HG03064 (cell line): ENCODE measurements at regions not wholly inside any gene's neighbourhood (a gene's known extent, or its start where the extent isn't known, plus 50 kb on each side); places are given as distances from the start of the nearest gene placed in this dataset.

Experiments used
- ATAC-seq: cut with Tn5 transposase; IDR thresholded peaks from one replicate; pipeline ENCODE4 v1.9.1; 2021; ENCODE audit warnings: low read depth; ENCODE audit not compliant: unreplicated experiment

DNA sequence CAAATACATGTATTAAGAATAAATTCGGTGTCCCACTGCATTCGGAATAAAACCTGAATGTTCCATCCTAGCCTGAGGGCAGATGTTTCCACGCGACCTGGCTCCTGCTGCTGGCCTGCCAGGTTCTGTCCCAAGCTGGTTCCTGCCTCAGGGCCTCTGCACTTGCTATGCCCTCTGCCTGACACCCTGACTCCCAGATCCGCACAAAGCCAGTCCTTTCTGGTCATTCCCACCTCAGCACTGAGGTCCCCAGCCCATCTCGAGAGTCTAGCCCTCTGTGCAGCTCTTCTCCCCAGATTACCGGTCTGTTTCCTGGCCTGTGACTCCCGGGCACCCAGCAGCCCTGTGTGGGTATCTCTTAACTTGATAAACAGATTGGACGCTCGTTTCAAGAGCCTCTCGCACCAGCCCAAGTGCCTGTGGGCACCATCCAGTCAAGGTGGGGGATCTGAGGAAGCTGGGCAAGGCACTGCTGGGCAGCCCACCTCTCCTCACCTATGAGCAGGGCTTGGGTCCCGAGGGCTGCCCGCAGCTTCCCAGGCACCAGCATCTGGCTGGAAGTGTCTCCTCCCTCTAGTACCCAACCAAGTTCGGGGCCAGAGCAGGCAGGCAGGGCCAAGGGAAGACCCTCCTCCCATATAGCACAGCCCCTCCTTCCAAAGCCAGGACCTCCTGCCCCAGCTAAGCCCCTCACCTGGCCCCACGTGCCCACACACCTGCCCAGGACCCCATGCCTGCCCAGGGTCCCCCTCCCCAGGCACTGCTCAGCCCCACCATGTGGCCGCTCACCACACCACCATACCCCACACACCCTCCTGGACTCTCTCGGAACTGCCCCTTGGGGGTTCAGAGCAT, 132.2 kb downstream of the NCOR2 start:
- ATAC-seq = no peak

DNA sequence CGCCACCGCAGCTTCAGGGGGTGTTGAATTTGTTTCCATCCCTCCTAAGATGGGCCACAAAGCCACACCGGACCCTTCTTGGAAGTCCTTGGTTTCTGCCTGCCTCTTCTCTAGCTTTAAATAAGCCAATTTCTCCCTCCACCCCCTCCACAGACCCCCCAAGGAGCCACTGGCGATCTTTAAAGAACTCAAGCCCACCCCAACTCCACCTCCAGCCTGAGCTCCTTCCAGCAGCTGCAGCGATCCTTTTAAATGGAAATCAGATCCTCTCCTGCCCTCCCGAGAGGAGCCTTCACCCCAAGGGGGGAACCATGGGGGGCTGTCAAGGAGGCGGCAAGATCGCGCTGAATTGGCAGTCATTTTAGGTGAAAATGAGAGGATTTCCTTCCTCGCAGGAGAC, 133.1 kb downstream of the NCOR2 start:
- no peak for ATAC-seq

DNA sequence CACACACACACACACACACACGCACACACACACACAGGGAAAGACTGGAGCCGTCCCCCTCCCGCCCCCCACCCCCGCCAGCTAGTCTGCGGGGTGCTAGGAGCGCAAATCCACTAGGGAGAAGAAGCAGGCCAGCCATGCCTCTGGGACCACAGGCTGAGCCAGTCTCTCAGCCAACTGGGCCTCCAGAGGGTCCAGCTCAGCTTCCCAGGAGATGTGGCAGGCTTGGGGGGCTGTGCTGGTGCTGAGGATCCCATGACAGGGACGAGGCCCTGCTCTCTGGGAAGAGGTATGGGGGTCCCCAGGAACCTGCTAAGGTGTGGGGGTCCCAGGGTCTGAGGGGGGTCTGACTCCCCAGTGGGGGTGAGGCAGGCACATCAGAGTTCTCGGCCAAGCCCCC, 133.5 kb downstream of the NCOR2 start:
- no peak for ATAC-seq

DNA sequence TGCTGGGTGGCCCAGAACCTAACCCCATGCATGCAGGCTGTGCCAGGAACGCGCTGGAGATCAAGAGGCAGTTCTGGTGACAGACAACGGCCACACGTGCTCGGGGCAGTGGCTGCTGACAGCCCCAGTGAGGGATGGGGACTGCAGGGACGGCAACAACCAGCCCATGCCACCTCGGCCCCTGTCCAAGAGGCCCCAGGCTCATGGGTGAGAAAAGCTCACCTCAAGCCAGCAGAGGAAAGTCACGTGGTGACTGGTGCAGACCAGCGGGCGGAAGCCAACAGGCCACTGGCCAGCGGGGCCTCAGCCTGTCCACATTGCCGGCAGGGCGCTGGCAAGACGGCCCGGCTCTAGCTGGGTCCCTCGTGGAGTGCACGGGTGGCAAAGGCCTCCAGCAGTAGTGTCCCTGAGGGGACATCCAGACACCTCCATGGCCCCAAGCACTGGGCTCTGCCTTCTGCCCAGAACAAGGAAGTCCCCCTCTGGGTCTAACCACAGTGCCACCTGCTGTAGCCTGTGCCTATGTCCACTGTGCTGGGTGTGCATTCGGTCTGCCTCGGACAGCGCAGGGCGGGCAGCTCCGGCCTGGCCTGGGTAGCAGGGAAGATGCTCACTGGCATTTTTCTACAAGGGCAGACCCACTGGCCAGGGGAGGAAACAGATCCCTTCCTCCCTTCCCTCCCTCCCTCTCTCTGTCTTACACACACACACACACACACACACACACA, 134.1 kb downstream of the NCOR2 start:
- ATAC-seq = no peak

DNA sequence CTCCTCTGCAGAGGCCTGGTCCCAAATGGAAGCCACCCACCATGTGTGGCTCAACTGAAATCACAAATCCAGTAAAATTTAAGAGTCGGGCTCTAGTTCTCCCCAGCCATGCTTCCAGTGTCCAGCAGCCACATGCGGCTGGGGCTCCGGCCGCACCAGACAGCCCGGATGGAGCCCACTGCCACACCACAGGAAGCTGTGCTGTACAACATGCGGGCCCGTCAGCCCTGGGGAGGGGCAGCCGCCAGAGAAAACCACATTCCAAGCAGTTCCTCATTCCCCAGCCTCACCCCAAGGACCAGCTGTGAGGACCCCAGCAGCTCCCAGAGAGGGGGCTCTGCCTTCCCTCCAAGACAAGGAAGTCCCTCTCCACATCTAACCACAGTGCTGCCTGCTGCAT, 135.0 kb downstream of the NCOR2 start:
- no peak for ATAC-seq

DNA sequence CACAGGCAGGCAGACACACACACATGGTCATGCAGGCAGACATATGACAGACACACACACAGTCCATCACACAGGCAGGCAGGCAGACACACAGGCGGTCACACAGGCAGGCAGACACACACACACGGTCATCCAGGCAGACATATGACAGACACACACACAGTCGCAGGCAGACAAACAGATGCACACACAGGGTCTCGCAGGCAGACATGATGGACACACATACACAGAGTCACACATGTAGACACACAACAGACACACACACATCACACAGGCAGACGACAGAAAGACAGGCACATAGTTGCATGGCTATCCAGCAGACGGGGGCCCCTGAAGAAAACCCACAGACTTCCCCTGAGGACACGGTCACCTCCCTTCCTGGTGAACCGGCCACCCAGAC, 135.4 kb downstream of the NCOR2 start:
- no peak for ATAC-seq

DNA sequence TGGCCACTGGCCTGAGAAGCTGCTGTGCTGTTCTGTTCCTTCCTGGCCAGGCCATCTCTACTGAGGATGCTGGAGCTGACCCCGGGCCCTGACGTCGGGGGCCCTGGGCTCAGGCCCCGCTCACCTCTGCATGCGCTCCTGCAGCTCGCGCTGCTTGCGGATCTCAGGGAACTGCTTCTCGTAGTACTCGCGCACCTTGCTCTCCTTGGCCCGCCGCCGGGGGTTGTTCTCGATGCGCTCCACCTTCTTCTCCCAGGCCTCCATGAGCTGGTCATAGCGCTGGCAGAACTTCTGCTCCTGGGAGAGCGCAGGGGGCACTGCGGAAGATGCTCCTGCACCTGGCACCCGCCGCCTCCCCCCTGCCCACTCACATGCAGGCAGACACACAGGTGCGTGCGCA, 135.6 kb downstream of the RFLNA start:
- no peak for ATAC-seq

DNA sequence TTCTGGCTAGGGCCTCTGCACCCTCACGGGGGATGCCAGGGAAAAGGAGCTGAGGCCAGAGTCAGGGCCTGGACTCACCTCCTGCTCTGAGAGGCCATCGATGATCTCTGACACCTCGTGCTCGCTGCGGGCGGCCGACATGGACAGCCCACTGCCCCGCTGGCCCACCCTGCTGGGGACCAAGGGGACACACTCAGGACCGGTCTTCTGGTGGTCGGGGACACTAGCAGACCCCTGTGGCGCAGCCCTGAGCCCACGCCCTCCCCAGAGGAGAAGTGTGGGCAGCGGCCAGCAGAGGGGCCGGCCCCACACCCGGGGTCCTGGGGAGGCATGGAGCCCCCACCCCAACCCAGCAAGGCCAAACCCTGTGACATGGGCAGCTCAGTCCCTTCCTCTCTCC, 134.6 kb downstream of the RFLNA start:
- ATAC-seq = no peak

DNA sequence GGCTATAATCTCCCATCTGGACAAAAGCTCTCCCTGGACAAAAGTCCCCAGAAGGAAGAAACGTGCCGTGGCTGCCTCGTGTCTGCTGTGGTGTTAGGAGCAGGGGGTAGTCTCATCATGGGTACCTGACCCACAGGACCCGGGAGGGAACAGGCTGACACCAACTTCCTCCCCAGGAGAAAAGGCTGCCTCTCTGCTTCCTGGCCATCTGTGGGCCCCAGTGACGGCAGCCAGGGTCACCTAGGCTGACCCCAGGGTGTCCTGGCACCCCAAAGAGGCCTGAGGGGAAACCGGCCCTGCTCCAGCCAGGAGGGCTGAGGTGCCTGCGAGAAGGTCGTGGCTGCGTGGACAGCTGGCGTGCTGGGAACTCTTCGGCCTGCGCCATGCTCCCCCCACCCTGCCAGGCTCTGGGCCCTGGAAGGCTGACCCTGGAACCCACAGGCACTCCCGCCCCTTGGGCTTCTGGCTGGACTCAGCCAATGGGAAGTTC, 133.9 kb downstream of the RFLNA start:
- no peak for ATAC-seq

DNA sequence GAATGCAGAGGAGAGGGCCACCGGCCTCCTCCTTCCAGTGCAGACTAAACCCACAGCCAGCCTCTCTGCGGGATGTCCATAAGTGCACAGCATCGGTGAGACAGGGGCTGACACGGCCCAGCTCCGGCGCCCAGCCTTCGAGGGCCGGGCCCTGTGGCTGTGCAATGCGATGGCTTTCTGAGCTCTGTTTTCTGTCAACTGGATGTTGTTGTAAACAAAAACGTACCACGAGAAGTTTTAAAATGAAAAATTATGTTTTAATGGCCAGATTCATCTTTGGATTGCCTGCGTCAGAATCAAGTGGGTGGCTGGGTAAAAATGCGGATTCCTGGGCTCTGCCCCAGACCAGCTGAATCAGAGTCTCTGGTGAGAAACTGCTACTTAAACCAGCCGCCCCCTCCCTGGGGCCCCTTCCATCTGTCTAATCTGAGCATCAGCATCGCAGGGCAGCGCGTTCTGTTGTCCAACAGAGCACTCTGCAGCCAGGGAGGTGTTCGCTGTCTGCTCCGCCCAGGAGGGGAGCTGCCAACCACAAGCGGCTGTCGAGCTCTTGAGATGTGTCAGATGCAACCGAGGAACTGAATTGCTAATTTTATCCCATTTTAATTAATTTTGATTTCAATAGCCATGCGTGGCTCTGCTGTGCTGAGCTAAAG, 133.4 kb downstream of the RFLNA start:
- no peak for ATAC-seq

DNA sequence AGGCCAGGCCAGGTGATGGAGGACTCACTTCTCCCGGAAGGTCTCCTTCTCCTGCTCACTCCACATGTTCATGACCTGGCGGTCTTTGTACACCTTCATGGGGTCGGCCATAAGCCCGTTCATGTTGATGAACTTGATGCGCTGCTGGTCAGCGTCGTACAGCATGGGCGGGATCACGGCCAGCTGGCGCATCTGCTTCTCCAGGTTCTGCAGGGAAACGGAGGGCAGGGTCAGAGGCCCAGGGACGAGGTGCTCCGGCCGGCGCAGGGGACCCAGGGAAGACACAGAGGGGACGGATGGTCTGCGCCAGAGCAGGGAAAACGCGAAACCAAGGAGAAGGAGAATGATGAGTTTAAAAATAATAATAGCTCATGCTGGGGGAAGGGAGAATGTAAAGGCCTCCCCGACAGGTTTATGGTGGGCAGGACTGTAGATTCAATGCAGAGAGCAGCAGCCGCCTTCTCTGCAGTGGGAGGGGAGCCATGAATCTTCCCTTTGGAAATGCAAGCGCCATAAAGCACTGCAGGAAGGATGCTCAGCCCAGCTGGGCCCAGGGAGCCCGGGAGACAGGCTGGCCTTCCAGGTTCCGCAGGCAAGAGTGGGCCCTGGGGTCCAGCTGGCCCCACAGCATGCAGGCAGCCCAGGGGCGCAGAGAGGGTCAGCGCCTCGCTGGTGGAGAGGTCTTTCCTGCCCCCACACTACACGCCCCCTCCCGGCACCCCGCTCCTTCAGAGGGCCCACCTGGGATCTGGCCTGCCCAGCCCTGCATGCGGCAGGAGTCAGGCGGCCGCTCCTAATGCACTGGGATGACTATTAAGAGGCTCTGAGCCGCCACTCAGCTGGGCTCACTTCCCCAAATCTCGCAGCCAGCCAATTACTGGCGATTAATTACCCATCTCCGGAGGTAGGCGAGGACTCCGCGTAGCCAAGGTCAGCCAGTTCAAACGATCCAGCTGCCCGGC, 132.0 kb downstream of the RFLNA start:
- no peak for ATAC-seq

DNA sequence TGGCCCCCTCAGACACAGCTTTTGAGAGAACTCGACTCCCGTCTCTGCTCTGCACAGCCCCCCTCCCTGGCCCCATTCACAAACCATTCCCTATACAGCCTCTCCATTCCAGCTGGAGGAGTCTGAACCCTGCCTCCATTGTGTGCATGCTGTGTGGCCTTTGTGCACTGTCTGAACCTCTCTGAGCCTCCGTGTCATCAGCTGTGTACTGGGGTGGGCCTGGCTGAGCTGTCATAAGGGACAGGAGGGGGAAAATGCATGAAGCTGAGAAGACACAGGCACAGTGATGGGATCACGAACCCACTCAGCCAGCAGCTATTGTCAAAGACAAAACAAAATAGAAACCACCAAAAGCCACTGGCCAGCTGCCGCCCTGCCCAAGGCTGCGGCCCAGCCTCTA, 130.8 kb downstream of the RFLNA start:
- no peak for ATAC-seq

DNA sequence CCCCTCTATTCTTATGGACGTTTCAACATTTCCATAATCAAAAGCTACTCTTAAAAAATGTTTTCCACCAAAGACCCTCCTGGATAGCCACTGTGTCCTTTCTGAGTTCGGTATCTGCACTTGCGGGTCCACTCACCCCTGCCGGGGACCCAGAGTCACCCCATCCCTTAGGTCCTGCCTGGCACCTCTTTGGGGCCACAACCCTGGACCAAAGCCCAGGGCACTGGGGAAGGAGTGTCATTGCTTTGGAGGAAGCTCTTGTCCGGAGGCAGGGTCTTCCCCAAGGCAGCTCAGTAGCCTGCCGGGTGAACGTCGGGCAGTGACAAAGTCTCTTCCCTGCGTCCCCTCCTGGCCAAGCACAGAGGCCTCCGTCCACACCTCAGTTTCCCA, 129.6 kb downstream of the RFLNA start:
- no peak for ATAC-seq

DNA sequence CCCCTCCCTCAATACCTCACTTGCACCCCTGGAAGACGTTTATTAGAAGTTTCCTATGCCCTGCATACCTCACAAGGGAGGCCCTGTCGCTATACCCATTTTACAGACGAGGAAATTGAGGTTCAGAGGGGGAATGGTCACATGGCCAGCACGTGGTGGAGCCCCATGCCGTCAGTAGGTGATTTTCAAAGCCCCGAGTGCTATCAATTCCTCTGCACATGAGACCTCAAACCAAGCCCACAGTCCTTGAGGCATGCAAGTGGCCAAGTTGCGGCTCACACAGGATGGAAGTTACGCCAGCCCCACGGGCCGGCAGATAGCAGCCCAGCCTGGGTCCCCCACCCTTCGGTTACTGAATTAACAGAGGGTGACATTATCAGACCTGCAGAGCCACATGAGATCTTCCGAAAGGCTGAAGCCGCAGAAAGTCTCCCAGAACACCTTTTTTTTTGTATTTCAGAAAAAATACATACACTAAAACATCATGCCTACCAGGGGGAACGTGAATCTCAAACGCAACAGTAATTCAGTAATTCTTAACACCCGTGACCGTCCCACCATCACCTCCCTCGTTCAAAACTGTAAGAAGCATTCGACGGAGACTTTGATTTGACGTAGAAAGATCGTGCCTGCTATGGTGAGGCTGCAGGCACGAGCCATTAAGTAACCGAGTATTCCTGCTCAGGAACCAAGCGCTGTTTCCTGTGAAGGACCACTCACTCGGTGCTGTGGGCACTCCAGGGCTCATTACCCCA, 129.0 kb downstream of the RFLNA start:
- ATAC-seq = no peak

DNA sequence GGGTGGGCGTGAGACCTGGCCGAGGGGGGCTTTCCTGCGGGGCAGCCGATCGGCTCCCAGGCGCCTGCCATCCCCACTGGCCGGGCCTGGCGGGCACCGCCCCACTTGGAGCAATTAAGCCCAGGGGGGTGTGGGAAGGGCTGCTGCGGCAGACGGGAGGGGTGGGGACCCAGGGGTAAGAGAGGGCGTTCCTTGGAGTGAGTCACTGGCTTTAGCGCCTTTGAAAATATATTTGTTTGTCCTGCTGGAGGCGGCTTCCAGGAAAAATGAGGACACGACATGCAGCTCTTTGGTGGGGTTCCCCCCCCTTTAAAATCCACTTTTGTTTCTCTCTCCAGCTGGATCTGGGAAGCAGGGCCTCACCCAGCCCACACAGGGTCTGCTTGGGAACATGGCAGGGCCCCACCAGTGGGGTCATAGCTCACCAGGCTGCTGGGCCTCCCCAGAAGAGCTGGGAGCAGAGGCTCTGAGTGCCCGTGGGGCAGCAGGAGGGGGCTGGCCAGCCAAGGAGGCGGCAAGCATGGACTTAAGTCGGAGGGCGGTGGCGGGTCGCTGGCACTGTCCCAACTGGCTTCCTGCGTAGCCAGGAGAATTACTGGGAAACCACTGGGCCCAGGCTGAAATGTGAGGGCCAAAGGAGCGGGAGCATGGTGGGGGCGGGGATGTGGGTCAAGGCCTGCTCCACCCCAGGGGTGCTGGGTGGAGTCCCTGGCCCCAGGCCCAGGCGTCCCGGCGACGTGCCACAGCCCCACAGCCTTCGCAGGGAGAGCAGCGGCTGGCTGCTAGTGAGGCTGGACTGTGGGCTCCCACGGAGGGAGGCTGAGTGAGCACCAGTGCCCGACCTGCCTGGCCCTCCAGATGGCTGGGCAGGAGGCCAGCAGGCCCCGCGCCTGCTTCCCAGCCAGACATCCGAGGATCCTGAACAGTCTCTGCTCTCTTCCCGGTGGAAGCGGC, 128.0 kb downstream of the RFLNA start:
- no peak for ATAC-seq

DNA sequence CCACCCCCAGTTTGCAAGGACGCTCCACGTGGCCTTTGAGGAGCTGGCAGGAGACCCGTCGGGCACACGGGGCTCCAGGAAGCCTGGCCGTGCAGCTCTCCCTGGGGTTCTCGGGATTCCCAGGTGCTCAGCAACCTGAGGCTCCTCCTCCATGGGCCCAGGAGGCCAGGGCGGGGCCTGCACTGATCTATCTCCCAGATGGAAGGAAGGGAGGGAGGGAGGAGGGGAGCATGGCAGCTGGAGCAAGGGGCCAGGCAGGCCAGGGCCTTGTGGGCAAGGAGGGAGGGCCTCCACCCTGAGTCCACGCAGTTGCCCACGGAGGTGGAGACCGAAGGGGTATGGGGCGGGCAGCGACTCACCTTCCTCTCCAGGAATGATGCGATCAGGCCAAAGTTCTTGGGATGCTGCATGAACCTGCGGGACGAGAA, 127.3 kb downstream of the RFLNA start:
- no peak for ATAC-seq

DNA sequence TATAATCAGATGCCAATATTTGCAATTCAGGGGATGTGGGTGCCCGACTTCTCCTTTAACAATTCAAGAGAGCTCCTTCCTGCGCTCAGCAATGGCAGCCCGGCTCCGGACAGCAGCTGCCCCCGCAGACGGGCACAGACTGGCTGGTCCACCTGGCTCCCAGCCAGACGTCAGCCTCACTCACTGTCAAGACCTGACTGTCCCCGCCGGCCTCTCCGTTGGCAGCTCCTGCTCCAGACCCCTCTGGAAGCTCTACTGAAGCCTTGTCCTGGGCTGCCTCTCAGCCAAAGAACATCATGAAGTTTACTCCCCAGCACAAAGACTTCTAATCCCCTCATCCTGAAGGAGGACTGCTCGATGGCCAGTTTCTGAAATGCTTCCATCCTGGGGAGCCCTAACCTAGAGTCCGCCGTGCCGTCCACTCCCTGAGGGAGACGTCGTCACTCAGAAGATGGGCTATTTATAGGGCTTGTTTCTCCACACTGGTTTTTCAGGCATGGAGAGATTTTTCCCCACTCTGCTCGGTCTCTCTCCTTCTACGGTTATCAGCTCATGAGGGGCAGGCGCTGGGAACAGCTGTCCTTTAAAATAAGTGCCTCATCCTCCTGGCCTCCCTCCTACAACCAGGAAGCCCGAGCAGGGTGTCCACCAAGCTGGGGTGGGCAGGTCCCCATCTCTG, 126.2 kb downstream of the RFLNA start:
- no peak for ATAC-seq
